GM19351 (cell line): ENCODE measurements at regions not wholly inside any gene's neighbourhood (a gene's known extent, or its start where the extent isn't known, plus 50 kb on each side); places are given as distances from the start of the nearest gene placed in this dataset.

Experiments
- ATAC-seq: cut with Tn5 transposase; IDR thresholded peaks from one replicate; pipeline ENCODE4 v1.9.1; 2021; ENCODE audit warnings: mild to moderate bottlenecking, moderate library complexity; ENCODE audit not compliant: unreplicated experiment

GRCh38 chr16:64184156-64184555 lies 937.7 kb downstream of the CDH11 start:
- no peak for ATAC-seq

GRCh38 chr16:64182985-64183384 lies 938.9 kb downstream of the CDH11 start:
- ATAC-seq = no peak

- no peak for ATAC-seq
These were observed 940.5 kb downstream of the CDH11 start for GRCh38 chr16:64181271-64181925.

DNA sequence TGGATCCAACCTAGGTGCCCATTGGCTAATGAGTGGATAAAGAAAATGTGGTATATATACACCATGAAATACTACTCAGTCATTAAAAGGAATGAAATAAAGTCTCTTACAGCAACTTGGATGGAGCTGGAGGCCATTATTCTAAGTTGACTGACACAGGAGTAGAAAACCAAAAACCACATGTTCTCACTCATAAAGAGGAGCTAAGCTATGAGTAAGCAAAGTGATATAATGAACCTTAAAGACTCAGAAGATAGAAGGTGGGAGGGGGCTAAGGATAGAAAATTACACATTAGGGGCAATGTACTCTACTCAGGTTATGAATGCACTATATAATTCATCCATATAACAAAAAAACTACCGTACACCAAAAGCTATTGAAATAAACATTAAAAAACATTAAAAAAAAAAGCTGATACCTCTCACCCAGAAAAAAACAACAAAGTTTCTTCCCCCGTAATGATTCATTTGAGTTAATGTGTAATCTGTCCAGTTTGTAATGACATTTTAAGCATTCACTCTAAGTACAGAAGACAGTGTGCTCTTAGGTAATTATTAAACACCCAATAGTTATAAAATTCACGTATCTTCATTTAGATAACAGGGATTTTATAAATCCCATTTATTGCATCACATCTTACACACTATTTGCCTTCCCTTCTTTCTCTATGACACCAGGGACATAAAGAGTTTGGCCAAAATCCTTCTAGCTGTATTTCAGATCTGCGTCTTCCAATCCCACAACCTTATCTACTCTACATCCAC lies 941.5 kb downstream of the CDH11 start:
- no peak for ATAC-seq

GRCh38 chr16:64174327-64174726 lies 947.5 kb downstream of the CDH11 start:
- ATAC-seq = no peak

- no peak for ATAC-seq
These were observed 949.2 kb downstream of the CDH11 start for GRCh38 chr16:64172652-64173051.

GRCh38 chr16:64172226-64172625 lies 949.6 kb downstream of the CDH11 start:
- ATAC-seq = no peak

- no peak for ATAC-seq
These were observed 950.2 kb downstream of the CDH11 start for GRCh38 chr16:64171632-64172031.

DNA sequence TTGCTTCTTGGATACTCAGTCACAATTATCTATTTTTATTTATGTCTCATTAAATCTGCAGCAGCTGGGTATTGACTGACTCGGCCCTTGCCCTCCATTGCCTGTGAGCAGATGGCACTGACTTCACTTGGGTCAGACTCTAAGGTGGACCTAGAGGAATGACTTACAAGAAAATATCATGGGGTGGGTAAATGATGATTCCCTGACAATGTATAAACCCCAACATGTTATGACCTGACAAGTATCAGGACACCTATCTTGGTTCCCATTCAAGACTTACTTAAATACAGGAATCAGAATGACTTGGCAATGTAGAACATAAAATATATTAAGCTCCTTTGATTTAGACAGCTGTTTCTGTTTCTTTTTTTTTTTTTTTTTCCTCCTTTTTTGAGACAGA lies 953.5 kb downstream of the CDH11 start:
- no peak for ATAC-seq

DNA sequence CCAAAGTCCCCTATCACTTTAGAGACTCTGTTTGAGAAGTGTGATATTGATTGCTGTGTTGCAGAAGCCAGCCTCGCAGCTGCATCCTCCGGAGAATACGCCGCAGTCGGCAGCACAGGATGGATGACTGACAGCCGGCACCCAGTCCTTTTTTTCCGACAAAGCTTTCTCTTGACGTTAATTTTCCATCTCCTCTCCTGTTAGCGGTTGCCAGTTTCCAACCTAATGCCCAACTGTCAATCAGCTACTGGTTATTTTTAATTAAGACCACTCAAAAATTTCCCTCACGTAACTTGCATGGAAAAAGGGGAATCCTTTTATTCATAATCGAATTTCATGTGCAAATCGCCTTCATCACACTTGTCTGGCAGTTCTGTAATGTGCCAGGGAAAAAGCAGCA lies 953.9 kb downstream of the CDH11 start:
- ATAC-seq = no peak

DNA sequence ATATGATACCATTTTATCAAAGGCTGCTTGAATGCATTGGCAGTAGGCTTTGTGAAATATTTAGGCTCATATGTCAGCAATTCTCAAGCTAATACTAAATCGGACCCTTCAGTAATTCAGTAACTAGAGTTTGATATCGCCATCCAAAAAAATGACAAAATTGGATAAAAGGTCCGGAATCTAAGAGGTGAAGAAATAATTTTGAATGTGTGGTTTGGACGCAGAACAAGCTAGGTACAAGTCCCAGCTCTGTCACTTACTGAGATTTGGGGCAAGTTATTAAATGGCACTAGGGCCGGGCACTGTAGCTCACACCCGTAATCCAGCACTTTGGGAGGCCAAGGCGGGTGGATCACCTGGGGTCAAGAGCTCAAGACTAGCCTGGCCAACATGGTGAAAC lies 956.5 kb downstream of the CDH11 start:
- no peak for ATAC-seq

GRCh38 chr16:64162613-64163375 lies 959.1 kb downstream of the CDH11 start:
- ATAC-seq = no peak

DNA sequence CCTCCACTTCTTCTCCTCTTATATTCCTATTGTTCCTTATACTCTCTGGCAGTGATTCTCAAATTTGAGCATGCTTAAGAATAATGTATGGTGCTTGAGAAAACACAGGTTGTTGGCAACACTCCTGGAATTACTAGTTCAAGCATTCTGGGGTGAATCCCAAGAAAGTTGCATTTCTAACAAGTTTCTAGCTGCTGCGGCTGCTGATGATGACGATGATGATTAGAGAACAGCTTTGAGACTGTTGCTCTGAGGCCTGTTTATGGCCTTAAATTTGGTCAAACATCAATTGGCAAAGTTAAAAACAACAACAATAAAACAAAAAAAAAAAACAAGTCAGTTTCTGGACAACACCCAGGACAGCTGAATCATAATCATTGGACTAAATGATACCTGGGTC lies 961.9 kb downstream of the CDH11 start:
- no peak for ATAC-seq

DNA sequence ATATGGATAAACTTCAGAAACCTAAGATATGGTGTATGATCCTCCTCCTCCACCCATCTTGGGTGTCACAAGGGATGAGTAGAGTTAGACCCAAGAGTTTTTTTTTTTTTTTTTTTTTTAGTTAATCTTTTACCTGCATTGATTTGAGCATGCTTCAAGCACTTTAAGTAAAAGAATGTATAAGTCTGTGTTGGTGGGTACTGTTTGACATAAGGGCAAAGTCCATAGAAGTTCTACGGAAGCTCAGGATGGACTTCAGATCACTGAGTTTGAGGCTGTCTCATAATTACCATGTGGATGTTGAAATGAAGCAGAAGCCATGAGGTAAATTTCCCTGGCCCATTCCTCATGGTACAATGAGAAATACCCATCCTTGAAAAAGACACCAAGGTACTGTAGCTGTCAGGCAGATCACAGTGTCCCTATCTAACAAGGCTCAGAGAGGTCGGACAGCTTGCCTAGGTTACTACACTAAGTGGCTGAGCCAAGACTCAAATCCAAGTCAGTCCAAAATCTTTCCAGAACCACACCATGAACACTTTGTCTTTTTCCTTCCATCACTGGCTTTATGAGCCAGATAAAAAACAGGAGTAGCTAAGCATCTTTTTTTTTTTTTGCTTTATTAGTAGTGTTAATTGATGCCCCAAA lies 962.8 kb downstream of the CDH11 start:
- no peak for ATAC-seq

DNA sequence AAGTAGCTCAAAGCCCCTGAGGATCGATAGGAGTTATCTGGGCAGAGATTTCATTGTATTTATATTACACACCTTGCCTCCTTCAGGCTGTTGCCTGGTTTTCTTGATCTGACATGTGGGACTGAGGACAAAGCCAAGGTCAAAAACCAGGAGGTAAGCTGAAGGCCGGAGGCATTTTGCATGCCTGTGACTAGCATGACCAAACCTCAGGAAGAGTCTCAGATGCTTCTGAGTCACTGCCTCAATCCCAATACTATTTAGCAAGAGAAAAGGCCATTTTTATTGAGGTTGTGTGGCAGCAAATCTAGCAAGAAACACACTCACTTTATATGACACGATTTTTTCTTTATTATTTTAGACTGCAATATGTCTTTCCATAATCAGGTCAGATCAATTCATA lies 968.1 kb downstream of the CDH11 start:
- ATAC-seq = no peak

GRCh38 chr16:64151990-64152767 lies 969.7 kb downstream of the CDH11 start:
- ATAC-seq = no peak

GRCh38 chr16:64150193-64150592 lies 971.7 kb downstream of the CDH11 start:
- no peak for ATAC-seq

GRCh38 chr16:64149756-64150155 lies 972.1 kb downstream of the CDH11 start:
- no peak for ATAC-seq

GRCh38 chr16:64148356-64148755 lies 973.5 kb downstream of the CDH11 start:
- ATAC-seq = no peak

DNA sequence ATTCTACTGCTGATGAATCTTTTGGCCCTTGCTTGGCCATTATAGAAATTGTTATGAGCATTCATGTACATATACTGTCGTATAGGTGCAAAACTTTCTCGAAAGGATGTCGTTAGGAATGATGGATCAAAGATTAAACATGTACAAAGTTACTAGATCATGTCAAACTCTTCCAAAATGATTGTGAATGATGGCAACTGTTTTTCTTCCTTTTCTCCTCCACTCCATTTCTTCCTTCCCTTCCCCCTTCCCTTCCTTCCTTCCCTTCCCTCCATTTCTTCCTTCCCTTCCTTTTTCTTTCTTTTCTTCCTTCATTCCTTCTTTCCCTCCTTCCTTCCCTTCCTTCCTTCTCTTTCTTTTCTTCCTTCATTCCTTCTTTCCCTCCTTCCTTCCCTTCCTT lies 973.9 kb downstream of the CDH11 start:
- ATAC-seq = no peak

DNA sequence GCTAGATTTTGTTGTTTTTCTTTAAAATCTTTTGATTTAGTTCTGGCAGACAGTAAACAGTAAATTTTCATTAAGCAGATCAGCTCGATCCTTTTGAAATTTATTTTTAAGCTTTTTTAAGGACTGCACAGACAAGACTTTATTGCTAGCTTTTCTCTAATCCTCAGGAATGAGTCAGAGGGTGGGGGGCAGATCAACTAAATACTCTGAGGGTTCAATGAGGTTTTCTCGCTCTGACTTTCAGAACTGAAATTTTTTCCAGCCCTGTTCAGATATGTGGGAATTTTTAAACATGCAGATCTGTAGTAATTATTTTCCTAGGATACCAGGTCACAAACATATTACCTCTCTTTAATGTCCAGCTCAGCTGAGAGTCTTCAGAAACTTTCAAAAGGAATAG lies 977.2 kb downstream of the CDH11 start:
- ATAC-seq = no peak
